SK-N-MC (cell line): ENCODE measurements at regions not wholly inside any gene's neighbourhood (a gene's known extent, or its start where the extent isn't known, plus 50 kb on each side); places are given as distances from the start of the nearest gene placed in this dataset.

Experiments used
- DNase-seq: peaks from one replicate; pipeline ENCODE4 v3.0.0-alpha.2; 2011; ENCODE audit warnings: low read depth, low spot score
- H3K27ac ChIP-seq: fragments of 200-600 bp; sonication (generic); 2 replicates; pipeline ENCODE4 v1.5.1; 2016; ENCODE audit warnings: mixed run types
- H3K36me3 ChIP-seq: fragments of 200-600 bp; sonication (generic); 2 replicates; pipeline ENCODE4 v1.6.1; 2017; ENCODE audit warnings: antibody characterized with exemption, low read length, mixed read lengths; ENCODE audit not compliant: insufficient read depth
- H3K4me3 ChIP-seq: fragments of 200-600 bp; sonication (generic); 2 replicates; pipeline ENCODE4 v1.5.1; 2016
- H3K9ac ChIP-seq: fragments of 200-600 bp; sonication (generic); 2 replicates; pipeline ENCODE4 v1.8.0; 2017; ENCODE audit warnings: mixed run types, mixed read lengths; ENCODE audit not compliant: insufficient read length
- H3K9me3 ChIP-seq: fragments of 200-600 bp; sonication (generic); 2 replicates; pipeline ENCODE4 v1.6.1; 2017; ENCODE audit warnings: low read depth, mild to moderate bottlenecking, antibody characterized with exemption, low read length, moderate library complexity, mixed read lengths
- EZH2 ChIP-seq: fragments of 200-600 bp; sonication (generic); IDR thresholded peaks from one replicate; pipeline ENCODE4 v1.6.1; 2017; ENCODE audit warnings: antibody characterized with exemption
- FOXP2 ChIP-seq: optimal IDR thresholded peaks from 2 replicates; pipeline ENCODE3; 2011; ENCODE audit warnings: mild to moderate bottlenecking, moderate library complexity; ENCODE audit not compliant: insufficient read depth; ENCODE audit errors: extremely low read length, control extremely low read depth
- POLR2AphosphoS5 ChIP-seq: IDR thresholded peaks from 2 replicates; pipeline ENCODE4 v1.6.1; 2012; ENCODE audit warnings: mild to moderate bottlenecking, low read depth, low read length, borderline replicate concordance

DNA sequence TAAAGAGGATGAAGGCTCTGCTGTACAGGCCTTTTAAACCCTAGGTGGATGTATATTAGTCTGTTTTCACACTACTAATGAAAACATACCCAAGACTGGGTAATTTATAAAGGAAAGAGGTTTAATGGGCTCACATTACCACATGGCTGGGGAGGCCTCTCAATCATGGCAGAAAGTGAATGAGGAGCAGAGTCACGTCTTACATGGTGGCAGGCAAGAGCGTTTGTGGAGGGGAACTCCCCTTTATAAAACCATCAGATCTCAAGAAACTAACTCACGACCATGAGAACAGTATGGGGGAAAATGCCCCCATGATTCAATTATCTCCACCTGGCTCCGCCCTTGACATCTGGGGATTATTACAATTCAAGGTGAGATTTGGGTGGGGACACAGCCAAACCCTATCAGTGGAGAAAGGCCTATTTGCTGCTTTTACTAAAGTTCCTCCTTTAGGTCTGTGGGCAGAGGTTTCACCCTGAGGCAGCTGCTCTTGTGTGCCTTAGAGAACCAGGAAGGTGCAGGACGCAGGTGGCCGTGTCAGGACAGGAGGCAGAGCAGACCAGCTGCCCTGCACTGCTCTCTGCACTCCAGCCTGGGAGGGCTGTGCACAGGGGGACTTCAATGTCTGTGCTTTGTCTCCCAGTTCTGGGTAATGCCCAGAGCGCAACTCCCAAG is 178.8 kb upstream of the HDAC4 start:
- H3K9me3 ChIP-seq, result no peaks in the 10 kb centered on the region
- H3K9ac ChIP-seq, result no peak overlapping the region
- no peak overlapping the region for H3K4me3 ChIP-seq
- no peaks in the 10 kb centered on the region for H3K36me3 ChIP-seq
- TF ChIP-seq EZH2 (no peak), FOXP2 (no peak), POLR2AphosphoS5 (no peak)
- no peak for DNase-seq
- no peak overlapping the region for H3K27ac ChIP-seq

DNA sequence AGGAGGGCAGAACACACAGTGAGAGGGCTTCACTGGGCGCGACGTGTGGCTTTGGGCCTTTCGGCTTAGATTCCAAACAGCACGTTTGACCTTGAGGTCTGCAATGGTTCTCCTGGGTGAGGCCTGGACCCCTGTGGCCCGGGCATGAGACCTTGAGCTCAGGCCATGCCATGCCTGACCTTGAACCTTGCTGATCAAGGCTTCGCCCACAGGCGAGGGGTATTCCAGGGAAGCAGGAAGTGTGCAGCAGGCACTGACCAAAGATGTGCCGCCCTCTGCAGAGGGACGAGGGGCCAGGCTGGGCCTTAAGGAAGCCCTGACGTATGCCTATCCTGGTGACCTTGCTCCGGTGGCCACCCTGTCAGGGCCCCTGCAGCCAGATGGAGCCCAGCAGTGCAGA is 178.3 kb upstream of the HDAC4 start:
- Histone ChIP-seq H3K27ac (no peak overlapping the region), H3K36me3 (no peaks in the 10 kb centered on the region), H3K4me3 (no peak overlapping the region), H3K9me3 (no peaks in the 10 kb centered on the region), H3K9ac (no peak overlapping the region)
- DNase-seq, result no peak
- TF ChIP-seq FOXP2 (no peak), EZH2 (no peak), POLR2AphosphoS5 (no peak)

DNA sequence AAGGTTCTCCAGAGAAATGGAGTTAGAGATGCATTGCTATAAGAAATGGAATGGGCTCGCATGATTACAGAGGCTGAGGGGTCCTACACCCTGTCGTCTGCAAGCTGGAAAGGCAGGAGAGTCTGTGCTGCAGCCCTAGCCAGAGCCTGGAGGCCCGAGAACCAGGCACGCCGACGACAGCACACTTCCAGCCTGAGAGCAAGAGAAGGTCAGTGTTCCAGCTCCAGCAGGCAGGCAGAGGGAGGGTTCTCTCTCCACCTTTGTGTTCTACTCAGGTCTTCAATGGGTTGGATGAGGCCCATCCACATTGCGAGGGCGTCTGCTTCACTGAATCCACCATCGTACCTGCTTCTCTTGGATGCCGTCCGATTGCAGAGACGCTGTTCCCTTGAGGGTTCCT is 177.6 kb upstream of the HDAC4 start:
- DNase-seq, result no peak
- Histone ChIP-seq H3K4me3 (no peak overlapping the region), H3K9ac (no peak overlapping the region), H3K36me3 (no peaks in the 10 kb centered on the region), H3K27ac (no peak overlapping the region), H3K9me3 (no peaks in the 10 kb centered on the region)
- TF ChIP-seq FOXP2 (no peak), POLR2AphosphoS5 (no peak), EZH2 (no peak)

DNA sequence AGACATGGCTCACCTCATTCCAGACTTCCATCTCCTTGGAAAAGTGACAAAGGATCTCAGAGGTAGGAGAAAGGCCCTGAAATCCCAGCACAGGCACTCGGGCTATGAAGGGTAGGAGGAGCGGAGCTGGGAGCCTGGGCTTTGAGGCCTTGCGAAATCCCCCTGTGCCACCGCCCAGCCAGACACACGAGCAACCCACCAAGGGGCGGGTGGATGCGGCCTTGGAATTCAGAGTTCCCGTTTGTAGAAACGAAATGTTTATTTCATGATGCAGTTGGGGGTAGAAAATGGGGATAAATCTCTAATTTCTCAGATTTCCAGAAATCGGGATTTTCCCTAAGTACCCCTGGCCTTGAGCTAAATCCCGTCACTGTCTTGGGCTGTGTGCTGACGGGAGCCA is 177.1 kb upstream of the HDAC4 start:
- H3K4me3 ChIP-seq, result no peak overlapping the region
- no peak for DNase-seq
- H3K36me3 ChIP-seq, result no peaks in the 10 kb centered on the region
- no peak for TF ChIP-seq FOXP2
- TF ChIP-seq POLR2AphosphoS5, result no peak
- no peak for TF ChIP-seq EZH2
- H3K27ac ChIP-seq, result no peak overlapping the region
- no peaks in the 10 kb centered on the region for H3K9me3 ChIP-seq
- H3K9ac ChIP-seq, result no peak overlapping the region

DNA sequence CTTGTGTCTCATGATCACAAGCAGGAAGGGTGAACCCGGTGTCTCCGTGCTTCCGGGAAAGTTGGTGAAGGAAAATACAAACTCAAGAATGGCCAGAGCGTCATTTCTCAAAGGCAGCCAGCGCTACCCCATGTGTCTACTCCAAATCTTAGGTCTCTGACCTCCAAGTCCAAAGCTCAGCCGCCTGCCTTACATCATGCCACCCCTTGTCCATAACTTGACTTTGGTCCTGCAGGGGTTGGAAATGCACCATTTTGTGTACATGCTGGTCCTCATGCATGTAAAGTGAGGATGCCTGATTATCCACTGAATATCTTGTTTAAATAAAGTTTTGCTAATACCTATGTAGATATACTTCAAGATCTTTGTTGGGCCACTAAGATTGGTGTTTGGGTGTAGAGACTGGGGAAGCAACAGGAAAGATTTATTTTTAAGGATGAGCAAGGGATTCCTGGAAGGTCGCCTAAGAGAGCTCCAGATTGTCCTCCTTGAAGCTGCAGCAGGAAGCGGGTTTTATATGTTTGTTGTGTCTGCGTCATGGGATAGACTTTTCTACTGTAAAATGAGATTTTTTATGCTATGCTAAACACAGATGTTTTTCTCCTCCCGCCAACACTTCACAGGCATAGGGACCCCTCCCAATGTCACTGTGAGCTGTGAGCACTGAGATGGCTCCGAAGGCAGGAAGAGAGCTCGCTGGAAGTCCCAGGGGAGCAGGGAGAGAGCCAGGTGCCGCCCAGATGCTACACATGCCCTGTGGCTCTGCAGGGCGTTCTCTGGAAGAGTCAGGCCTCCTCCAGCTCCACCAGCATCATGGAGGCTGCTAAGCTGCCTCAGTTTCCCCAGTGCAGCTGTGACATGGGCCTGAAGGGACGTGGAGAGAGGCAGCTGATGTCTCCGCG is 176.2 kb upstream of the HDAC4 start:
- no peaks in the 10 kb centered on the region for H3K9me3 ChIP-seq
- no peaks in the 10 kb centered on the region for H3K36me3 ChIP-seq
- H3K4me3 ChIP-seq, result no peak overlapping the region
- no peak overlapping the region for H3K27ac ChIP-seq
- TF ChIP-seq EZH2 (no peak), FOXP2 (no peak), POLR2AphosphoS5 (no peak)
- H3K9ac ChIP-seq, result no peak overlapping the region
- no peak for DNase-seq

DNA sequence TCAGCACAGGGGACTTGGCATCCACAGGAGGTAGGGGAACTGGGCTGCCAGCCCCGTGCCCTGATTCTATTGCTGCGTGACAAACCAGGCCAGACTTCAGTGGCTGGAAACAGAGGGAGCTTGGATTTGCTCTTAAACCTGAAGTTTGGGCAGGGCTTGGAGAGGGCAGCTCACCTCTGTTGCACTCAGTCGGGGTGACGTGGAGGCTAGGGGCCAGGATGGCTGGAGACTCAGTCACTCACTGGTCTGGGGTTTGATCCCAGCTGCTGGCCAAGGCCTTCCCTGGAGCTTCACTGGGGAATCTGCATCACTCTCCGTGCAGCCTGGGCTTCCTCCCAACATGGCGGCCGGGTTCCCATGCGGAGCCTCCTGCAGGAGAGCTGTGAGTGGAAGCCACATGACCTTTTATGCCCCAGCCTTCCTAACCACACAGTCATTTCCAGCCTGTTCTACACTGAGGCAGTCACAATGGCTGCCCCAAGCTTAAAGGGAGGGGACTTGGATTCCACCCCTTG is 175.2 kb upstream of the HDAC4 start:
- Histone ChIP-seq H3K9ac (no peak overlapping the region), H3K9me3 (no peaks in the 10 kb centered on the region), H3K27ac (no peak overlapping the region), H3K4me3 (no peak overlapping the region), H3K36me3 (no peaks in the 10 kb centered on the region)
- TF ChIP-seq POLR2AphosphoS5, result no peak
- no peak for TF ChIP-seq FOXP2
- no peak for TF ChIP-seq EZH2
- DNase-seq, result no peak

DNA sequence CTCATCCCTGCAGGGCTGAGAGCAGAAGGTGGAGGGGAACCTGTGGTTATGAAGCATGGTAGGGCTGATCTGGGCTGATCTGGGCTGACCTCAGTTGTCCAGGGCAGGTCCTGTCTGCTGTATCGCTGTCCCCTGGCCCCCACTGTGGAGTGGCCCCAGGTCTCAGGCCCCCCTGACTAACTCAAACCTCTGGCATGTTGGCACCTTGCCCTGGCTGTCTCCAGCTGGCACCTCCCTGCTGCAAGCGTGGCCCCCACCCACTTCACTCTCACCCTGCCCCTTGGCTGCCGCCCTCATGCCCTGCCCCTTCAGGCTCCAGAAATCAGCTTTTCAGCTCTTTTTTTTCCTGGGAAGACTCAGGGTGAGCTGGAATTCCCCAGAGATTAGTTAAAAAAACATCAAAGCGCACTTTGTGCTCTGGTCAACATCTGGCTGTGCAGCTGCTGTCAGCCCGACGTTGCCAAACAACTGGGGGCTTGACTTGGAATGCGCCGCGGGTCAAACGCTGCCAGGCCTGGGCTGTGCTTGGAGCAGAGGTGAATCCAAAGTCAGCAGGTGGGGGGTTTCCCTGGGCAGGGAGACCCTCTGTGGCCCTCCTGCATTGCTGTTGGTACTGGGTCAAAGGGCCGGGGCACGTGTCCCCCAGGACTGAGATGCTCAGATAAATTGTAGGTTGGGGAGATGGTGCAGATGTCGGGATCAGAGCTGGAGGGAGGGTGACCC is 173.8 kb upstream of the HDAC4 start:
- TF ChIP-seq EZH2 (no peak), POLR2AphosphoS5 (no peak), FOXP2 (no peak)
- Histone ChIP-seq H3K4me3 (no peak overlapping the region), H3K9me3 (no peaks in the 10 kb centered on the region), H3K36me3 (no peaks in the 10 kb centered on the region), H3K27ac (no peak overlapping the region), H3K9ac (no peak overlapping the region)
- DNase-seq, result no peak

DNA sequence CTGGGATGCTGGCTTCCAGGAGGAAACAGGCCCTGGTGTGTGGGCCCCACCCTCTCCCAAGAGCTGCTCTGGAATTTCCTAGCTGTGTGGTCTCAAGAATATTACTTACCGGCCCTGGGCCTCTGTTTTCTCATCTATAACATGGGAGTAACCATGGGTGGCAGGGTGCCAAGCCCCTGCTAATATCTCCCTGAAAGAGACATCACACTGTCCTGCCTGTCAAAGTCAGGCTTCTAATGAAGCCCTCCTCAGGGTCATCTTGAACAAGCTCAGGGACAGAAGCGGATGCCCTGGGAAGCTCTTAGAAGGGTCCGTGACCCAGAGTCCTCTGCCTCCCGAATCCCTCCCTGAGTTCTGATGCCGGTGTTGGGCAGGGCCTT is 173.2 kb upstream of the HDAC4 start:
- TF ChIP-seq EZH2, result no peak
- no peak for TF ChIP-seq POLR2AphosphoS5
- TF ChIP-seq FOXP2, result no peak
- H3K27ac ChIP-seq, result no peak overlapping the region
- H3K36me3 ChIP-seq, result no peaks in the 10 kb centered on the region
- no peaks in the 10 kb centered on the region for H3K9me3 ChIP-seq
- no peak overlapping the region for H3K4me3 ChIP-seq
- no peak for DNase-seq
- H3K9ac ChIP-seq, result no peak overlapping the region
